Activated CD4-positive, alpha-beta T cell treated with anti-CD3 and anti-CD28 coated beads, Interleukin-2, amount 10 ng/mL, durations not matched to agents 7 days and 5 days (primary cell): ENCODE measurements at regions not wholly inside any gene's neighbourhood (a gene's known extent, or its start where the extent isn't known, plus 50 kb on each side); places are given as distances from the start of the nearest gene placed in this dataset.

Experiments used
- CTCF ChIA-PET: fragments of 350-600 bp; sonication (Branson Sonifier 250); formaldehyde crosslinking; loops from one replicate; lab custom pipeline; 2021; ENCODE audit warnings: antibody characterized with exemption; lab: Charles Lee
- POLR2A ChIA-PET: fragments of 350-600 bp; sonication (Branson Sonifier 250); formaldehyde crosslinking; loops from one replicate; lab custom pipeline; 2021; ENCODE audit warnings: antibody characterized with exemption; lab: Charles Lee
- DNase-seq: peaks from one replicate; pipeline ENCODE4 v3.0.0-alpha.2; 2020
- H3K27ac Mint-ChIP-seq: one replicate; pipeline ENCODE4 v1.8.0; 2021; ENCODE audit warnings: mild to moderate bottlenecking, moderate library complexity, mixed read lengths
- H3K27me3 Mint-ChIP-seq: one replicate; pipeline ENCODE4 v1.8.0; 2021; ENCODE audit warnings: mixed read lengths
- H3K36me3 Mint-ChIP-seq: one replicate; pipeline ENCODE4 v1.8.0; 2021; ENCODE audit warnings: low read depth, mixed read lengths
- H3K4me1 Mint-ChIP-seq: one replicate; pipeline ENCODE4 v1.8.0; 2021; ENCODE audit warnings: mixed read lengths
- H3K4me3 Mint-ChIP-seq: one replicate; pipeline ENCODE4 v1.8.0; 2021; ENCODE audit warnings: mild to moderate bottlenecking, moderate library complexity, mixed read lengths
- H3K9me3 Mint-ChIP-seq: one replicate; pipeline ENCODE4 v1.8.0; 2021; ENCODE audit warnings: mixed read lengths

- CTCF ChIA-PET = no interaction called here
- H3K4me1 Mint-ChIP-seq = no peaks in the 10 kb centered on the region
These were observed 153.1 kb downstream of the PCDH17 start for GRCh38 chr13:57784633-57785032.

GRCh38 chr13:57787058-57787791, 155.7 kb downstream of the PCDH17 start:
- ChIA-PET CTCF (no interaction called here), POLR2A (interaction anchor here (0.6 kb wide), 1 partner anchor 304 kb away, joined by 3 read pairs; no protein-coding TSS in a partner anchor)
- peaks cover 4% of the 10 kb centered on the region for H3K9me3 Mint-ChIP-seq
- H3K36me3 Mint-ChIP-seq = no peaks in the 10 kb centered on the region
- no peak overlapping the region for H3K4me3 Mint-ChIP-seq
- no peak for DNase-seq
- H3K4me1 Mint-ChIP-seq = no peaks in the 10 kb centered on the region
- H3K27ac Mint-ChIP-seq = no peak overlapping the region
- H3K27me3 Mint-ChIP-seq = no peaks in the 10 kb centered on the region

More at GRCh38 chr13:57784633-57785032, 153.1 kb downstream of the PCDH17 start:
- peaks cover 6% of the 10 kb centered on the region for H3K9me3 Mint-ChIP-seq
- no peaks in the 10 kb centered on the region for H3K27me3 Mint-ChIP-seq
- POLR2A ChIA-PET = no interaction called here
- DNase-seq = no peak
- no peak overlapping the region for H3K27ac Mint-ChIP-seq
- H3K4me3 Mint-ChIP-seq = no peak overlapping the region
- no peaks in the 10 kb centered on the region for H3K36me3 Mint-ChIP-seq

GRCh38 chr13:57799624-57800023, 168.1 kb downstream of the PCDH17 start:
- Mint-ChIP-seq H3K36me3 (no peaks in the 10 kb centered on the region), H3K4me1 (no peaks in the 10 kb centered on the region), H3K9me3 (peaks cover 3% of the 10 kb centered on the region), H3K27ac (no peak overlapping the region), H3K4me3 (no peak overlapping the region), H3K27me3 (no peaks in the 10 kb centered on the region)
- DNase-seq = no peak
- ChIA-PET POLR2A (no interaction called here), CTCF (no interaction called here)

- no peaks in the 10 kb centered on the region for H3K27me3 Mint-ChIP-seq
- no peak overlapping the region for H3K27ac Mint-ChIP-seq
- H3K9me3 Mint-ChIP-seq = peaks cover 8% of the 10 kb centered on the region
- DNase-seq = no peak
- ChIA-PET POLR2A (no interaction called here), CTCF (no interaction called here)
- no peaks in the 10 kb centered on the region for H3K36me3 Mint-ChIP-seq
- no peaks in the 10 kb centered on the region for H3K4me1 Mint-ChIP-seq
- no peak overlapping the region for H3K4me3 Mint-ChIP-seq
These were observed 182.1 kb downstream of the PCDH17 start for GRCh38 chr13:57813651-57814050.

- Mint-ChIP-seq H3K4me1 (no peaks in the 10 kb centered on the region), H3K27me3 (no peaks in the 10 kb centered on the region), H3K4me3 (no peak overlapping the region), H3K36me3 (no peaks in the 10 kb centered on the region), H3K27ac (no peak overlapping the region), H3K9me3 (peaks cover 8% of the 10 kb centered on the region)
- no peak for DNase-seq
- ChIA-PET POLR2A (no interaction called here), CTCF (no interaction called here)
These were observed 184.1 kb downstream of the PCDH17 start for GRCh38 chr13:57815600-57815999.

GRCh38 chr13:57820924-57821323, 189.4 kb downstream of the PCDH17 start:
- Mint-ChIP-seq H3K27me3 (no peaks in the 10 kb centered on the region), H3K4me1 (no peaks in the 10 kb centered on the region), H3K36me3 (no peaks in the 10 kb centered on the region), H3K9me3 (peaks cover 10% of the 10 kb centered on the region), H3K4me3 (no peak overlapping the region), H3K27ac (no peak overlapping the region)
- no peak for DNase-seq
- CTCF ChIA-PET = no interaction called here
- POLR2A ChIA-PET = no interaction called here

GRCh38 chr13:57823704-57824103, 192.2 kb downstream of the PCDH17 start:
- no peaks in the 10 kb centered on the region for H3K36me3 Mint-ChIP-seq
- ChIA-PET POLR2A (no interaction called here), CTCF (no interaction called here)
- H3K4me1 Mint-ChIP-seq = no peaks in the 10 kb centered on the region
- no peak for DNase-seq
- no peaks in the 10 kb centered on the region for H3K27me3 Mint-ChIP-seq
- H3K9me3 Mint-ChIP-seq = peaks cover 6% of the 10 kb centered on the region
- no peak overlapping the region for H3K4me3 Mint-ChIP-seq
- H3K27ac Mint-ChIP-seq = no peak overlapping the region

GRCh38 chr13:57824121-57824520, 192.6 kb downstream of the PCDH17 start:
- Mint-ChIP-seq H3K27me3 (no peaks in the 10 kb centered on the region), H3K4me3 (no peak overlapping the region), H3K4me1 (no peaks in the 10 kb centered on the region), H3K27ac (no peak overlapping the region), H3K9me3 (peaks cover 6% of the 10 kb centered on the region), H3K36me3 (no peaks in the 10 kb centered on the region)
- ChIA-PET POLR2A (no interaction called here), CTCF (no interaction called here)
- DNase-seq = no peak

GRCh38 chr13:57825066-57825465, 193.5 kb downstream of the PCDH17 start:
- no peaks in the 10 kb centered on the region for H3K36me3 Mint-ChIP-seq
- H3K4me3 Mint-ChIP-seq = no peak overlapping the region
- DNase-seq = no peak
- H3K4me1 Mint-ChIP-seq = no peaks in the 10 kb centered on the region
- H3K9me3 Mint-ChIP-seq = peaks cover 6% of the 10 kb centered on the region
- ChIA-PET POLR2A (no interaction called here), CTCF (no interaction called here)
- no peak overlapping the region for H3K27ac Mint-ChIP-seq
- H3K27me3 Mint-ChIP-seq = no peaks in the 10 kb centered on the region

GRCh38 chr13:57829496-57829895, 198.0 kb downstream of the PCDH17 start:
- POLR2A ChIA-PET = no interaction called here
- H3K27ac Mint-ChIP-seq = no peak overlapping the region
- no peaks in the 10 kb centered on the region for H3K4me1 Mint-ChIP-seq
- no peak for DNase-seq
- peaks cover 5% of the 10 kb centered on the region for H3K9me3 Mint-ChIP-seq
- no peak overlapping the region for H3K4me3 Mint-ChIP-seq
- no peaks in the 10 kb centered on the region for H3K36me3 Mint-ChIP-seq
- no peaks in the 10 kb centered on the region for H3K27me3 Mint-ChIP-seq
- CTCF ChIA-PET = no interaction called here

GRCh38 chr13:57832187-57832586, 200.6 kb downstream of the PCDH17 start:
- no peak for DNase-seq
- H3K36me3 Mint-ChIP-seq = no peaks in the 10 kb centered on the region
- CTCF ChIA-PET = no interaction called here
- no peaks in the 10 kb centered on the region for H3K4me1 Mint-ChIP-seq
- H3K27ac Mint-ChIP-seq = no peak overlapping the region
- POLR2A ChIA-PET = no interaction called here
- no peaks in the 10 kb centered on the region for H3K27me3 Mint-ChIP-seq
- H3K9me3 Mint-ChIP-seq = peaks cover 2% of the 10 kb centered on the region
- no peak overlapping the region for H3K4me3 Mint-ChIP-seq

GRCh38 chr13:57837801-57838200, 206.3 kb downstream of the PCDH17 start:
- DNase-seq = no peak
- Mint-ChIP-seq H3K4me3 (no peak overlapping the region), H3K4me1 (no peaks in the 10 kb centered on the region), H3K9me3 (peaks cover 2% of the 10 kb centered on the region), H3K36me3 (no peaks in the 10 kb centered on the region), H3K27ac (no peak overlapping the region), H3K27me3 (no peaks in the 10 kb centered on the region)
- ChIA-PET POLR2A (no interaction called here), CTCF (no interaction called here)

- Mint-ChIP-seq H3K9me3 (peaks cover 16% of the 10 kb centered on the region), H3K36me3 (no peaks in the 10 kb centered on the region), H3K4me1 (no peaks in the 10 kb centered on the region), H3K4me3 (no peak overlapping the region), H3K27me3 (no peaks in the 10 kb centered on the region), H3K27ac (no peak overlapping the region)
- CTCF ChIA-PET = no interaction called here
- POLR2A ChIA-PET = no interaction called here
- no peak for DNase-seq
These were observed 212.0 kb downstream of the PCDH17 start for GRCh38 chr13:57843521-57843920.

GRCh38 chr13:57846600-57847173, 215.1 kb downstream of the PCDH17 start:
- Mint-ChIP-seq H3K27ac (no peak overlapping the region), H3K4me3 (no peak overlapping the region), H3K27me3 (no peaks in the 10 kb centered on the region), H3K4me1 (no peaks in the 10 kb centered on the region), H3K9me3 (peaks cover 16% of the 10 kb centered on the region), H3K36me3 (no peaks in the 10 kb centered on the region)
- DNase-seq = no peak
- CTCF ChIA-PET = no interaction called here
- POLR2A ChIA-PET = no interaction called here
